GM19240 (cell line): ENCODE measurements at regions not wholly inside any gene's neighbourhood (a gene's known extent, or its start where the extent isn't known, plus 50 kb on each side); places are given as distances from the start of the nearest gene placed in this dataset.

Experiments
- DNase-seq: peaks from one replicate; pipeline ENCODE4 v3.0.0; 2011; ENCODE audit warnings: low spot score; ENCODE audit not compliant: insufficient read length

DNA sequence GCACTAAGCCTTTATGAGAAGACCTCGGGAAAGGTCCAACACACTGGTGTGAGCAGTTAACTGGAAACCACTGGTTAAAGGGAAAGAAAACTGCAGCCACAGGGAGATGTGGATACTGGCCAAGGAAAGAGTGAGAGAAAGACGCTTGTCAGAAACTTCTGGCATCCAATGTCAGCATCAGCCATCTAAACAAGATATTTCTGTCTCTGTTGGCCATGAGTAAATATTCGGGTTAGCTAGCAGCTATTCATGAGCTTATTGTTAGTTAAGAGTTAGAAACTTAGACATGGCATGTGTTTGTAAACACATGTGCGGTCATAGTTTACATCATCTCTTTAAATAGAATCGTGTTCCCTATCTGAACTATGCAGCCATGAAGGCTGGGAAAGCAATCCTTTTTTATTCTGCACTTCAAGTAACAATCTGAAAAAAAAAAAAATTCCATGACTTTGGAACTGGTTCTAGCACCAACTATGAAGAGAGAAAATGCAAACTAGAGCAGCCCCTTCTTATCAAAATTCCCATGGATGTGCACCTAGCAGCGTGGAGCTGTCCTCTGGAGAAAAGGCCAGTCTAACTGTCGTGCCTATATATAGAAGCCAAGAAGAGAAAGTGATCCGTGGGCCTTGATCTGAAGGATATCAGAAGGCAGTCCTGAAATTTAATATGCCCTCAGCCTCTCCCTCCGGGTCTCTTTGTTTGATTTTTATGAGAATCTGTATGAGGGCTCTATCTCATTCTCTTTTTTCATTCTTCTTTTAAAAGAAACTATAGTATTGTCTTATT, 84.0 kb upstream of the RFX8 start:
- no peak for DNase-seq

DNA sequence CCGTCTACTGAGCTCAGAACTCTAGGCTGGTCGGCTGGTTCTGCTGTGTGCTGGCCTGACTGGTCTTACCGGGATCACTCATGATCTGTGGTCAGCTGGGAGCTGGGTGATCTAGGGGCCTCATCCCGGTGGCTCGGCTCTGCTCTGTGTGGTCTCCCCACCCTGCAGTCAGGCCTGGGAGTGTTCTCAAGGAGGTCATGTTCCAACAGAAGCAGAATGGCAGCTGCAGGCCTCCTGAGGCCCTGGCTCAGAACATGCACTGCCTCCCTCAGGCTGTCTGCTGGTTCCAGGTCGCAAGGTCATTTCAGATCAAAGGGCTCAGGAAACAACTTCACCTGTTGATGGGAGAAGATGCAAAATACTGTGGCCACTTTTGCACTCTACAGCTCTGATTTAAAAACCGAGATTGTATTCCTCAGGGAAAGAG, 81.1 kb upstream of the RFX8 start:
- no peak for DNase-seq

DNA sequence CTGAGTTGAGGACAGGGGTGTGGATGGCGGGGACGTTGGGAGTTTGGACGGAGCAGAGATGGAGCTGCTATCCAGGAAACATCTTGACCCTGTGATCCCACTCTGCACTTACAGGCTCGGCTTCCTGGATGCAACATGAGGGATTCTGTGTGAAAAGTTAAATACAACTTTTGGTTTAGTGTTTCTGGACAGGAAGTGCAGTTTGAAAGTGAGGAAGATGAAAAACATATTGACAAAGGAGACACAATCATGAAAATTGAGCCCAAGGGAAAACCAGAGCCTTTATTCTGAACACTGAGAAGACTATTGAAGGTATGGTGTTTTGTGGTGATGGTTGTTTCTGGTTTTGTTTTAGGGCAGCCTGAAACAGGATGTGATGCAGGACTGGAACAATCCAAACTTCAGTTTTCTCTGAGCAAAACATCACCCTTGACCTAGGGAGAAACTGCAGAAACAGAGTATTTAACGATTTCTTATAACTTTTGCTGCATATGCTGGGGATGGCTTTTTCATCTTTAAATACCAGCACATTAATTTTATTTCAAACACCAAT, 76.5 kb upstream of the RFX8 start:
- no peak for DNase-seq

DNA sequence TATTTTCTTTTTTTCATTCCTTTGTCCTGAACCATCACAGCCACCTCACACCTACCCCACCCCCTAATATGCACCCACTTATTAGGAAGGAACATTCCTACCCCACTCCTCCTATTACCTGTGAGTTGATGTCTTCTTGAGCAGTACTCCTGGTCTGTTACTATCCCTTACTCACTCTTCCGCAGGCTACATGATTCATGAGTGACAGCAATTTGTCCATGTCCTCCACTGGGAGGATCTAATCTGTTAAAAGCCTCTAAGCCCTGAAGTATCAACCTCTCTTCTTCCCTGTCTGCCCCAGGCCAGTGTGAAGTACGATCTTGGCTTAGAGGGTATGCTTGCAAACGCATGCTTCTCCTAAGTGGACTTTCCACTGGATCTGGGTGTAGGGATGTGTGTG, 75.6 kb upstream of the RFX8 start:
- no peak for DNase-seq

DNA sequence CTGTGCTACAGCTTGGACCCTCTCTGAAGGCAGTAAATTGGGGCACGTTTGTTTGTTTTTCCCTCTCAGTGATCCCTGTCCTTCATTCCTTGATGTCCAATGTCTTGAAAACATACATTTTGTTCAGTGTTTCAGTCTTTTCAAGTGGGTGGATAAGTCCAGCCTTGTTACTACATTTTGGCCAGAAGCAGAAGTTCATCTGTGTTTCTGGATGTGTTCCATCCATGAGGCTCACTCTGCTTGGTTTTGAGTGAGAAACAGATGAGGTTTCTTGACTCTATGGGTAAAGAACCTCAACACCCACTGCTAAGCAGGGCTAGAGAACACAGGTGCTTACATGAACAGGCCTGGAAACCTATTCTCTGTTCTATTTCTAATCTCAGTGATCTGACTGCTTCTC, 74.5 kb upstream of the RFX8 start:
- no peak for DNase-seq

DNA sequence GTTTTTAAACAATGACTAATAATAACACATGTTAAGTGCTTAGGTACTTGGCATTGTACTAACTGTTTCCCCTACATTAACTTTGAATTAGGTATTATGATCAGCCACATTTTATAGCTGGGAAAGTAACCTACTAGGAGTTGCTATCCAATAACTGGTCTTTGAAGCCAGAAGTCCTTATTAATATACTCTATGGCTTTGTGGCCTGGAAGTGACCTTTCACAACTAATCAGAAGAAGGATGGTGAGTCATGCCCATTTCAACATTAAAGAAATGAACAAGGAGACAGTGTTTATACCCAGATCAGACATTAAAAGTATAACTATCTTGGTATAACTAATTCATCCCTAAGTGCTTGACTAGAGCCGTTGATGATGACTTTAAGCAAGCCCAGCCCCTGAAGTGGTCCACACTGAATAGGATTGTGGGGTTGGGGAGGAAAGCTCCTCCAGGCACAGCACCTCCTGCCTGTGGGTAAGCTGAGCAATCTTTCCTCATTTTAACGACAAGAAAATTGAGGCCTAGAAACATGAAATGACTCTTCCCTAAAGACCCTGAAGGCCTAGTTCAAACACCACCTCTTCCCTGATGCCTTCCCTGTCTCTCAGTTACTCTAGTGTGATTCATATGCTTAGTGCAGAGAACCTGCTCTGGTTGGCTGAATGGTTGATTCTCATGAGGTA, 71.6 kb upstream of the RFX8 start:
- no peak for DNase-seq

DNA sequence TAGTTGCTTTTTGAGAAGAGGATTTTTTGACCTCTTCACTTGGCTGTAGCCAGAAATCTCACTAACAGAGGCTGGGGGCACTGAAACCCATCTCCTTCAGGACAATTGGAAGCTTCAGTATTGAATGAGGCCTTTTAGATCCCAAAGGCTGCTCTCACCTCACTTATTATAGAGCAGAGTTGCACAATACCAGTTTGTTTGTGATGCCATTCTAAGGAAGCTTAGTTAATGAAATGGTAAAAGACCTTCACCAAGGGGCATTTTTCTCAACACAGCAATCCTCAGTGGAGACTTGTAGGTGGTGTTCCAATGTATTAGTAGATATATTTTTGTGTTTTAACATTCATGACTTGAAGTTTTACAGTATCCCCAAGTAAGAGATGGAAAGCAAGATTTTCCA, 71.0 kb upstream of the RFX8 start:
- DNase-seq: no peak

DNA sequence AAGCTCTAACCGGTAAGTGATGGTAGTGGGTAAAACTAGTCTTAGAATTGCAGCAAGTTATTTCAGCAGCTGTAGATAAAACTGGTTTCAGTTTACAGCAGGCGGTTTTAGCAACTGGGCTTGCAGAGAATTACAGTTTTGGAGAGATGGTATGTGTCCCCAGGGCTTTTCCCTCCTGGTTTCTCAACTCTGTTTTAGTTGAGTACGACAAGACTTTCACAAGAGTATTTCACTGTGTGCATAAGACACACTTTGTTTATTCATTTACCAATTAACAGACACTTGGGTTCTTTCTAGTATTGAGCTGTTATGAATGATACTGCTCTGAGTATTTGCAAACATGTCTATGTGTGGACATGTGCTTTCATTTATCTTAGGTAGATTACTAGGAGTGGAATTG, 65.6 kb upstream of the RFX8 start:
- no peak for DNase-seq

DNA sequence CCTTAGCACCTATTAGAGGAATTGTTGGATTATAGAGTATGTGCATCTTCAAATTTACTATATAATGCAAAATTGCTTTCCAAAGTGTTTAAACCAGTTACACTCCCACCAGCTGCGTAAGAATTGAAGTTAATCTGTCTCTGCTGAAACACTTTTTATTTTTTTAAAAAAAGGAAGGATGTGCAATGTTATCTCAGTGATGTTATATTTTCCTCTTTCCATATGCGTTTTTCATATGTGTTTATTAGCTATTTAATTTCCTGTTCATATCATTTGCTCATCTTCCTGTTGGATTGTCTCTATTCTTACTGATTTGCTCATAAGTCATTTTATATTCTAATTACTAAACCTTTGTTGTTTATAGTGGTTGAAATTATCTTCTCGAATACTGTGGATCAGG, 63.2 kb upstream of the RFX8 start:
- no peak for DNase-seq

DNA sequence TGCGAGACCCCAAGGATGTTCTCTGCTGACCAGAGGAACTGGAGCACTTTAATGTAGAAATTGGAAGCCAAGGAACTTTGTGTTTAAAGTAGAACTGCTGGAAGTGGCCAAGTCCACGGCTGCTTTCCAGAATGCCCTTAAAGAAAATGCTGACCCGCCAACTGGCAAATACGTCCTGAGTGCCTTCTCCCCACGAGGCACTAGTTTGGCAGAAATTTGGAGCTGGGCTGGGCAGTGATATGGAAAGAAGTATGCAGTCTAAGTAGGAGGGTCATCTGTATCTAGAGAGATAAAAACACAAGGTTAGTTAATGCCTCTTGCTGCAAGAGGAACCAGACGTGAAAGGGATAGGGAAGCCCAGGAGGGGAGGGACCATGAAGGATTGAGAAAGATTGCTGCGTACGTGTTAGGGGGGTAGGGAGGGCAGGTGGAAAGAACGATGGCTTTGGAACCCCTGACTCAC, 59.3 kb upstream of the RFX8 start:
- no peak for DNase-seq

DNA sequence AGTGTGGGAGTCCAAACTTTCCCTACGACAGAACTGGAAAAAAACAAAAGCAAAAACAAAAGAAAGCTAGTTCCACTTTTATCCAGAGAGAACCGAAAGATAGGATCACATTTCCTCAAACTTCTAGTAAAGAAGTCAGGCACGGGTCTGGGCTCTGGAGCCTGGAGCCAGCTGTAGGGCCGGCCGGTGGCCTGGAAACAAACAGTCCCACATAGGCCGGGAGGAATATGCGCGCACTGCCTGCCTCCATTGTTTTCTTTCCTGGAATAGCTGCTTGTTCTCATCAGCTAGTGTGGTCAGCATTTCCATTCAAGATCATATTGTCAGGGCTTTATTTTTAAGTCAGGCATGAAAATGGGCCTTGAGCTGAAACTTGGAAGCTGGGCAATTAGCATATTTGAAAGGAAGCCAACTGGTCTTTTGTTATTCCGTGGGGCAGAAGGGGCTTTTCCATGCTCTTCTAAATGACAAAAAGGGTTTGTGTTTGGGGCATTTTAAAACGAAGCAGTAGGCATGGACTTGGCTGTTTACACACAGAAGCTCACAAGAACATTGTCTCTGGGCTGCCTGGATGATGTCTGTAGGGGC, 58.7 kb upstream of the RFX8 start:
- no peak for DNase-seq

DNA sequence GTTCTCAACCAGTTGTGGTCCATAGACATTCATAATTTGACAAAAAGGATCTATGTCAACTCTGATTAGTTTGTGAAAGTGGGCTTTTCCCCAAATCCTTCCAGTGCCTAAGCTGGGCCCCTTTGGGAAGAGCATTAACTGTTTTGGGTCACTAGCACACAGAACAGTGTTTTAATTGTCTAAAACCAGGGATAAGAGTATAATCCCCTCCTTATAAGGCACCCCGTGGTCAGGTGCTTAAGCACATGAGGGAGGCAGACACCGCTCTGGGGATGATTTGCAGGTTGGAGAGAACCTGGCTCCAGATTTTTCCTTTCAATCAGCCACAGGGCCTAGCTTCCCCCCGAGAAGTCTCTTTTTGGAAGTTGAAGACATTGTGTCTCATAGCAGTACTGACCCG, 53.6 kb upstream of the RFX8 start:
- DNase-seq: no peak

DNA sequence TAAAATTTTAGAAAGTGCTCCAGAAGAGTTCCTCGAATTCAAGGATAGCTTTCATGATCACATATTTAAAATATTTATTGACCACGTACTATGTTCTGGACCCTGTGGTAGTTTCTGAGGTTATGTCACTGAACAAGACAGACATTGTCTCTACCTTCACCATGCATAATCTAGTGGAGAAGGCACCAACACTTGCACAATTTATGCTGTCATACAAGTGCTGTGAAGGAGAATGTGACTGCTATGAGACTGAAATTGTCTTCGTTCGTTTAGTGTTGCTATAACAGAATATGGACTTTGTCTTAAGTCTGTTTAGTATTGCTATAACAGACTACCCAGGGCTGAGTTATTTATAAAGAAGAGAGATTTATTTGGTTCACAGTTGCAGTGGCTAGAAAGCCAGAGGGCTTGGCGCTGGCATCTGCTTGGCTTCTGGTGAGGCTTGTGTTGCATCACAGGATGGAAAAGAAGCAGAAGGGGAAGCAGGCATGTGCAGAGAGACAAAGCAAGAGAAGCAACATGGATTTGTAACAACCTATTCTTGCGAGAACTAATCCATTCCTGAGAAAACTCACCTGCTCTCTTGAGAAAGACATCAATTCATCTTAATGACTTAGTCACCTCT, 50.0 kb upstream of the RFX8 start:
- no peak for DNase-seq
